DND-41 (cell line): ENCODE measurements at regions not wholly inside any gene's neighbourhood (a gene's known extent, or its start where the extent isn't known, plus 50 kb on each side); places are given as distances from the start of the nearest gene placed in this dataset.

Experiments
- EZH2 ChIP-seq: IDR thresholded peaks from 3 replicates; pipeline ENCODE4 v1.6.1; 2012; ENCODE audit warnings: borderline replicate concordance, low read depth, mild to moderate bottlenecking, moderate library complexity, low read length, inconsistent platforms; ENCODE audit not compliant: severe bottlenecking
- TF ChIP-seq, protein P1 (sequence below): IDR thresholded peaks from 2 replicates; pipeline ENCODE4 v1.5.1; 2012; ENCODE audit warnings: borderline replicate concordance, low read length, moderate library complexity, mild to moderate bottlenecking; ENCODE audit not compliant: poor library complexity, severe bottlenecking; ENCODE audit errors: extremely low read depth

DNA sequence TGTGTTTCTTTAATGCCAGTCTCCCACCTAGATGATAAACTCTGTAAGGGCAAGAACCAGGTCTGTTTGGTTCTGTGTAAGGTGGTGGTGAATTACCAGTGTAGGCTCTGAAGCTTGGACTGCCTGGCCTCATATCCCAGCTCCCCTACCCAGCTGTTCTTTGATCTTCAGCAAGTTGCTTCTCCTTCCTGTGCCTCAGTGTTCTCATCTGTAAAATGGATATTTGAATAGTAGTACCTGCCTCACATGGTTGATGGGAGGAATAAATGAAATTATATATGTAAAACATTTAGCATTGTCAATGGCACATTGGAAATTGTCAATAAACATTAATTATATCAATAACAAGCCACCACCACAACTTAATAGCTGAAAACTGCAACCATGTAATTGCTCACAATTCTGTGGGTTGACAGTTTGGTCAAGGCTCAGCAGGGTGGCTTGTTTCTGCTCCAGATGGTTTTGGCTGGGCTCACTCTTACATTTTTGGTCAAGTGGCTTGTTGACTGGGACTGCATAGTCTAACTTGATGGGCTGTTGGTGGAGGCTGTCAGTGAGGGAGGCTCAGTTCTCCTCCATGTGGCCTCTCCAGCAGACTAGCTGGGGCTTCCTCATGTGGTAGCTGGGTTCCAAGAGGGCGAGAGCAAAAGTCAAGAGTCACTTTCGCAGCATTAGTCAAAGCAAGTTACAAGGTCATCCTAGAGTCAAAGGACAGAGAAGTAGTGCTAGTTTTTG lies 84.5 kb upstream of the DUSP5 start:
- TF ChIP-seq, protein P1, sequence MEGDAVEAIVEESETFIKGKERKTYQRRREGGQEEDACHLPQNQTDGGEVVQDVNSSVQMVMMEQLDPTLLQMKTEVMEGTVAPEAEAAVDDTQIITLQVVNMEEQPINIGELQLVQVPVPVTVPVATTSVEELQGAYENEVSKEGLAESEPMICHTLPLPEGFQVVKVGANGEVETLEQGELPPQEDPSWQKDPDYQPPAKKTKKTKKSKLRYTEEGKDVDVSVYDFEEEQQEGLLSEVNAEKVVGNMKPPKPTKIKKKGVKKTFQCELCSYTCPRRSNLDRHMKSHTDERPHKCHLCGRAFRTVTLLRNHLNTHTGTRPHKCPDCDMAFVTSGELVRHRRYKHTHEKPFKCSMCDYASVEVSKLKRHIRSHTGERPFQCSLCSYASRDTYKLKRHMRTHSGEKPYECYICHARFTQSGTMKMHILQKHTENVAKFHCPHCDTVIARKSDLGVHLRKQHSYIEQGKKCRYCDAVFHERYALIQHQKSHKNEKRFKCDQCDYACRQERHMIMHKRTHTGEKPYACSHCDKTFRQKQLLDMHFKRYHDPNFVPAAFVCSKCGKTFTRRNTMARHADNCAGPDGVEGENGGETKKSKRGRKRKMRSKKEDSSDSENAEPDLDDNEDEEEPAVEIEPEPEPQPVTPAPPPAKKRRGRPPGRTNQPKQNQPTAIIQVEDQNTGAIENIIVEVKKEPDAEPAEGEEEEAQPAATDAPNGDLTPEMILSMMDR, result no peak
- TF ChIP-seq EZH2, result no peak
